ENCODE measurements at regions not wholly inside any gene's neighbourhood (a gene's known extent, or its start where the extent isn't known, plus 50 kb on each side); places are given as distances from the start of the nearest gene placed in this dataset.
"Not testable (repeated sequence)": the region's sequence is repeated elsewhere in the genome, so short reads cannot be mapped to it uniquely, and the experiment has no call there.

GRCh38 chr17:37859451-37859850, 64.8 kb upstream of the TBC1D3K start:
- DNase-seq (ENCODE audit: low spot score), result no peak

- not testable (repeated sequence) for DNase-seq (ENCODE audit: low spot score)
Measured at GRCh38 chr17:37858391-37858790, 65.8 kb upstream of the TBC1D3K start.

GRCh38 chr17:37856245-37856644, 68.0 kb upstream of the TBC1D3K start:
- no peak for DNase-seq (ENCODE audit: low spot score)

GRCh38 chr17:37849617-37849972, 74.6 kb upstream of the TBC1D3K start:
- no peak for DNase-seq (ENCODE audit: low spot score)

GRCh38 chr17:37848690-37849616, 75.3 kb upstream of the TBC1D3K start:
- no peak for DNase-seq (ENCODE audit: low spot score)

GRCh38 chr17:37847811-37848331, 76.3 kb upstream of the TBC1D3K start:
- DNase-seq (ENCODE audit: low spot score), result no peak

- DNase-seq (ENCODE audit: low spot score), result no peak
Measured at GRCh38 chr17:37847102-37847501, 77.1 kb upstream of the TBC1D3K start.

GRCh38 chr17:37844977-37845293, 79.3 kb upstream of the TBC1D3K start:
- DNase-seq (ENCODE audit: low spot score), result no peak

GRCh38 chr17:37844158-37844976, 79.8 kb upstream of the TBC1D3K start:
- DNase-seq (ENCODE audit: low spot score), result peak; percentile 29

- no peak for DNase-seq (ENCODE audit: low spot score)
Measured at GRCh38 chr17:37842401-37842800, 81.8 kb upstream of the TBC1D3K start.

- DNase-seq (ENCODE audit: low spot score), result no peak
Measured at GRCh38 chr17:37841232-37841631, 83.0 kb upstream of the TBC1D3K start.

GRCh38 chr17:37840576-37840975, 83.6 kb upstream of the TBC1D3K start:
- DNase-seq (ENCODE audit: low spot score), result no peak

- DNase-seq (ENCODE audit: low spot score), result no peak
Measured at GRCh38 chr17:37839196-37839978, 84.8 kb upstream of the TBC1D3K start.

- DNase-seq (ENCODE audit: low spot score), result no peak
Measured at GRCh38 chr17:37838276-37838675, 85.9 kb upstream of the TBC1D3K start.

- no peak for DNase-seq (ENCODE audit: low spot score)
Measured at GRCh38 chr17:37836593-37836992, 87.6 kb upstream of the TBC1D3K start.

- DNase-seq (ENCODE audit: low spot score), result no peak
Measured at GRCh38 chr17:37834168-37834567, 89.3 kb upstream of the HNF1B start.

- DNase-seq (ENCODE audit: low spot score), result no peak
Measured at GRCh38 chr17:37833237-37833859, 88.5 kb upstream of the HNF1B start.

- no peak for DNase-seq (ENCODE audit: low spot score)
Measured at GRCh38 chr17:37831986-37832385, 87.1 kb upstream of the HNF1B start.

- DNase-seq (ENCODE audit: low spot score), result no peak
Measured at GRCh38 chr17:37831492-37831891, 86.6 kb upstream of the HNF1B start.

GRCh38 chr17:37830151-37830993, 85.5 kb upstream of the HNF1B start:
- no peak for DNase-seq (ENCODE audit: low spot score)

- no peak for DNase-seq (ENCODE audit: low spot score)
Measured at GRCh38 chr17:37829592-37830123, 84.8 kb upstream of the HNF1B start.

Data from CD4-positive, alpha-beta T cell treated with Interleukin-6 at 100 ng/mL for 8 hours (primary cell).